GM12878 (cell line): ENCODE measurements at regions not wholly inside any gene's neighbourhood (a gene's known extent, or its start where the extent isn't known, plus 50 kb on each side); places are given as distances from the start of the nearest gene placed in this dataset.

Experiments used
- ATAC-seq: fragments of 200-7000 bp; cut with Tn5 transposase; 3 replicates; pipeline ENCODE4 v1.9.1; 2020; ENCODE audit warnings: mild to moderate bottlenecking, moderate library complexity
- BruUV-seq: library from RNA; stranded (reverse); fragments of 400-500 nt; replicated peaks from 2 replicates; lab custom pipeline; 2021; lab: Mats Ljungman, UMichigan
- CTCF ChIA-PET: fragments of 300-600 bp; sonication (Branson Sonifier 250); formaldehyde crosslinking; extraction: SDS; loops from one replicate; lab custom pipeline; 2021; ENCODE audit warnings: inconsistent platforms; lab: Yijun Ruan, JAX
- POLR2A ChIA-PET: fragments of 350-600 bp; formaldehyde crosslinking; extraction: SDS; loops from one replicate; lab custom pipeline; 2021; ENCODE audit warnings: inconsistent platforms; lab: Charles Lee
- RAD21 ChIA-PET: fragments of 300-600 bp; sonication (Branson Sonifier 250); formaldehyde crosslinking; loops from one replicate; lab custom pipeline; 2023; ENCODE audit warnings: antibody characterized with exemption; ENCODE audit not compliant: unreplicated experiment; lab: Charles Lee
- SMC1A ChIA-PET: fragments of 300-600 bp; sonication (Branson Sonifier 250); formaldehyde crosslinking; loops from one replicate; lab custom pipeline; 2023; ENCODE audit not compliant: unreplicated experiment, uncharacterized antibody; lab: Charles Lee
- DNase-seq: peaks from one replicate; pipeline ENCODE4 v3.0.0-alpha.2; 2011; ENCODE audit warnings: low read depth, low spot score
- FAIRE-seq: peaks from 3 replicates; lab custom pipeline; 2011; peaks lifted over from hg19 to GRCh38; lab: Jason Lieb, UNC
- H2AFZ ChIP-seq: 2 replicates; pipeline ENCODE4 v1.6.0; 2011; ENCODE audit warnings: low read depth, low read length, control low read depth; ENCODE audit not compliant: control insufficient read depth
- H3K27ac ChIP-seq: 2 replicates; pipeline ENCODE4 v1.5.1; 2011; ENCODE audit warnings: control low read depth; ENCODE audit not compliant: control insufficient read depth, insufficient read depth
- H3K27me3 ChIP-seq, 2 experiments: replicated peaks in 1 of 2; 2 replicates each; pipeline versions ENCODE4 v1.6.0 to v1.6.1; 2011; ENCODE audit warnings: low read length in 1 of 2; ENCODE audit not compliant: control insufficient read depth in 2 of 2, insufficient read depth in 2 of 2
- H3K36me3 ChIP-seq, 2 experiments: 2 replicates each; pipeline ENCODE4 v1.5.1; 2011; ENCODE audit warnings: low read length in 1 of 2; ENCODE audit not compliant: control insufficient read depth in 2 of 2, insufficient read depth in 2 of 2
- H3K4me1 ChIP-seq: 2 replicates; pipeline ENCODE4 v1.6.1; 2011; ENCODE audit warnings: mild to moderate bottlenecking, low read length, moderate library complexity, mixed read lengths; ENCODE audit not compliant: control insufficient read depth, insufficient read depth
- H3K4me2 ChIP-seq: 2 replicates; pipeline ENCODE4 v1.6.0; 2011; ENCODE audit warnings: control low read depth; ENCODE audit not compliant: control insufficient read depth, insufficient read depth
- H3K4me3 ChIP-seq: fragments of 200-600 bp; sonication (generic); 2 replicates; pipeline ENCODE4 v1.5.1; 2016
- H3K79me2 ChIP-seq: 2 replicates; pipeline ENCODE4 v1.6.0; 2011; ENCODE audit warnings: low read length; ENCODE audit not compliant: control insufficient read depth, insufficient read depth
- H3K9ac ChIP-seq: 2 replicates; pipeline ENCODE4 v1.8.0; 2011; ENCODE audit warnings: low read length, control low read depth, mixed read lengths; ENCODE audit not compliant: control insufficient read depth, insufficient read depth
- H3K9me3 ChIP-seq: replicated peaks from 3 replicates; pipeline ENCODE4 v1.5.1; 2011; ENCODE audit warnings: mild to moderate bottlenecking, low read length; ENCODE audit not compliant: control insufficient read depth, insufficient read depth
- H4K20me1 ChIP-seq: 2 replicates; pipeline ENCODE4 v1.6.0; 2011; ENCODE audit not compliant: control insufficient read depth, insufficient read depth
- CBFB ChIP-seq: IDR thresholded peaks from 2 replicates; pipeline ENCODE4 v1.6.1; 2016; ENCODE audit warnings: antibody characterized with exemption, low read depth
- CTCF ChIP-seq, 3 experiments: IDR thresholded peaks in 2 of 3; conservative IDR thresholded peaks in 1 of 3; 2 replicates each; pipeline ENCODE4 v1.5.1; 2011; ENCODE audit warnings: low read depth in 3 of 3, low read length in 3 of 3, mild to moderate bottlenecking in 3 of 3, control low read depth in 2 of 3, moderate library complexity in 2 of 3, inconsistent platforms in 1 of 3, mixed read lengths in 1 of 3; ENCODE audit not compliant: control insufficient read depth in 2 of 3, insufficient read depth in 1 of 3; ENCODE audit errors: extremely low read depth in 1 of 3
- MYC ChIP-seq: IDR thresholded peaks from 2 replicates; pipeline ENCODE4 v1.6.1; 2011; ENCODE audit warnings: mild to moderate bottlenecking, low read length, moderate library complexity, inconsistent platforms; ENCODE audit not compliant: insufficient read depth, insufficient replicate concordance, insufficient read length, severe bottlenecking
- RB1 ChIP-seq: fragments of 450-650 bp; formaldehyde crosslinking; IDR thresholded peaks from 2 replicates; pipeline ENCODE4 v1.6.1; 2017; ENCODE audit warnings: mild to moderate bottlenecking, borderline replicate concordance
- WGBS: methylation state at CpG from one replicate; pipeline ENCODE4 v1.1.6; 2016; ENCODE audit warnings: low lambda C conversion rate; ENCODE audit not compliant: insufficient replicate concordance, insufficient coverage; ENCODE audit errors: missing lambda C conversion rate; 5-methylcytosine and 5-hydroxymethylcytosine counted together
- in situ Hi-C: fragments of 300-500 bp; cut with MboI; formaldehyde crosslinking; loops from 9 replicates; pipeline ENCODE4 v1.14.3; 2018; ENCODE audit warnings: mixed read lengths
- intact Hi-C: fragments of 100-400 bp; cut with micrococcal nuclease; formaldehyde crosslinking; loops from one replicate; pipeline ENCODE4 v1.14.2; 2022; ENCODE audit not compliant: unreplicated experiment

- H2AFZ ChIP-seq, result no peak overlapping the region
- no peak overlapping the region for H3K4me2 ChIP-seq
- no peaks in the 10 kb centered on the region for H3K36me3 ChIP-seq
- ChIA-PET SMC1A (interaction anchor here (1.9 kb wide), 1 partner anchor 21 kb away, joined by 4 read pairs; no protein-coding TSS in a partner anchor), CTCF (interaction anchor here (0.5 kb wide), 1 partner anchor 276 kb away, joined by 3 read pairs; no protein-coding TSS in a partner anchor), POLR2A (no interaction called here), RAD21 (interaction anchor here (0.7 kb wide), 1 partner anchor 397 kb away, joined by 3 read pairs; no protein-coding TSS in a partner anchor)
- H3K9me3 ChIP-seq, result no peaks in the 10 kb centered on the region
- ATAC-seq (0 out of 3 replicates have a peak, but pooled peaks have one; percentile 11), FAIRE-seq (no peak), DNase-seq (no peak)
- intact Hi-C loops, result no loop called here
- H3K27me3 ChIP-seq, result no peaks in the 10 kb centered on the region
- peaks cover 21% of the 10 kb centered on the region for H3K4me1 ChIP-seq
- no peak overlapping the region for H3K9ac ChIP-seq
- no TSS peak for BruUV-seq
- H3K27ac ChIP-seq, result no peak overlapping the region
- no peak overlapping the region for H3K4me3 ChIP-seq
- no peaks in the 10 kb centered on the region for H4K20me1 ChIP-seq
- no peaks in the 10 kb centered on the region for H3K79me2 ChIP-seq
- TF ChIP-seq CBFB (no peak), MYC (no peak), RB1 (no peak), CTCF (IDR thresholded peaks at IDR 0.05 in 2 of 3, conservative IDR thresholded peaks at IDR 0.05 in 1 of 3; ENCODE audit: control insufficient read depth in 2 of 3, extremely low read depth in 1 of 3, insufficient read depth in 1 of 3, low read depth in 3 of 3, low read length in 3 of 3) (0 out of 6 replicates have a peak, but pooled peaks of 1 of the 3 experiments have one; percentile 8)
- TF ChIP-seq, all 136 proteins: peak for 1
- in situ Hi-C loops, result no loop called here
- WGBS, result 100% methylated on average over 4 of the region's 4 CpGs
These were observed 96.2 kb upstream of the NAP1L1 start for GRCh38 chr12:76180401-76181277.
